ENCODE measurements at regions not wholly inside any gene's neighbourhood (a gene's known extent, or its start where the extent isn't known, plus 50 kb on each side); places are given as distances from the start of the nearest gene placed in this dataset.

DNA sequence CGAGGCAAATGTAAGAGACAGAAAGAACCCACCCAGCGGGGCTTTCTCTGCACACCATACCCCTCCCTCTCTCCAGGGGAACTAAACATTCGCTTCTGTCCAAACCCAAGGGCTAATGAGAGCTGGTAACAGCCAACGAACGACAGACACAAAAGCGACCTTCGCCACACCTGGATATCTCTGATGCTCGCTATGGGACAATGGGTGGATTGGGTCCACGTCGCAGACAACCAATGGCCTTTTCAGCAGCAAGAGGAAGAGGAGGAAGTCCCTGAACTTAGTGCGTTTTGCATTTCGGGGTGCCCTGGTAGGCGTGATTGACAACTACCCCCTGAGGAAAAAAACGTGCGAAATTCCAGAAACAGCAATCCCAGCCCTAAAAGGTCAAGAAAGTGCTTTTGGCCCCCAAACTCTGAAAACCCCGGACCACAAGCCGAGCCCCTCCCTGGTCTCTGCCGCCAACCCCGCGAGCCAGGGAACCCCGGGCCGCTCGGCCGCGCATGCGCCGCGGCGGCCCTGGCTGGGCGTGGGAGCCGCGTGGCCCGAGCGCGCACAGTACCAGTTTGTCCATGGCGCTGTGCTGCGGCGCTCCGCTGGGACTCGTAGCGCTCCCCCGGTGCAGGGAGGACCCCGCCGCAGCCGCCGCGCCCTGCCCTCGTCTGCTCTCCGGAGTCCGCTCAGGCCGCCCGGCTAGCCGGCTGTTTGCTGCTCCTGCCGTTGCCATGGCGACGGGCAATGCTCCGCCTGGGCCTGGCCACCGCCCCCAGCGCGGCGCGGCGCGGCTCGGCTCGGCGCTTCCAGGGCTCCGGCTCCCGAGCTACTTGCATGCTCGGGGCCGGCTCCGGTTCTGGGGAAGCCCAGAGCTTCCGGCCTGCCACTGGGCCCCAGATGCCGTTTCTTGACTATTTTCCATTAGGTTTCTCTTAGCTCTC, 66.9 kb upstream of the DNAH5 start:
- DNase-seq = peak; percentile 23 to 70

DNA sequence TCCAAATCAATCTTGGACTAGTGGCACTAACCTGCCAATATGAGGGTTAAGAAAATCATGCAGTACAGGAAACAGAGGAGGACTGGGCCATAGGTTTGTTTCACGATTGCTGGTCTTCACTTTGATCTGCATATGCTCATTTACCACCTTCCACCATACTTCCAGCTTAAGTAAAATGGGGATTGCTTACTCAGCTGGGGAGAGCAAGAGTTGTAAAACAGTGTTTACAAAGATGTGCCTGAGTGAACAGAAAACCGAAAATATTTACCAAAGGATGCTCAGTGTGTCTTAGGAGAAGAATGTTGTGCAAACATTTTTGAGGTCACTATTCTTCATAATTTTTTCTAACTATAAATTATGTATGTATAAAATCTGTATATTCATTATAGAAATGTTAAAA, 65.1 kb upstream of the DNAH5 start:
- DNase-seq = no peak

DNA sequence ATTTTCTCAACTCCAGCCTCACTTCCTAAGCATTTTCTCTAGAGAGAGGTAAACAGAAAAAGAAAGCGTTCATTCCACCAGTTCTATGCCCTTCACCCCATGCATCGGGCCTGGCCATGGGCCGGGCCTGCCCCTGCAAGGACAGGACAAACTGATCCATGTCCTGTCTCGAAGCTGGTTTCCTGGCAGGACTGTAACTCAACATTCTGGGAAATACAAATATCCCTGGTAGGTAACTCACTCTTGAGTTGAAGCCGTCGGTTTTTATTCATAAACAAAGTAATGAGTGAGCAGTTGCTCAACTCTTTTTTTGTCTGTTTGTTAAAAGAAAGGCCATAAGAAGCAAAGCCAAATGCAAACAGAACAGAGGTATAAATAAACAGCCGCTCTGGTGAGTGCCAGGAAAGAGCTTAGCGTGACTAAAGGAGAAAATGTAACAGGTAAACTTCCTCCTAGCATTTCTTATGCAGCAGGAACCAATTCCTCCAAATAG, 64.4 kb upstream of the DNAH5 start:
- no peak for DNase-seq

DNA sequence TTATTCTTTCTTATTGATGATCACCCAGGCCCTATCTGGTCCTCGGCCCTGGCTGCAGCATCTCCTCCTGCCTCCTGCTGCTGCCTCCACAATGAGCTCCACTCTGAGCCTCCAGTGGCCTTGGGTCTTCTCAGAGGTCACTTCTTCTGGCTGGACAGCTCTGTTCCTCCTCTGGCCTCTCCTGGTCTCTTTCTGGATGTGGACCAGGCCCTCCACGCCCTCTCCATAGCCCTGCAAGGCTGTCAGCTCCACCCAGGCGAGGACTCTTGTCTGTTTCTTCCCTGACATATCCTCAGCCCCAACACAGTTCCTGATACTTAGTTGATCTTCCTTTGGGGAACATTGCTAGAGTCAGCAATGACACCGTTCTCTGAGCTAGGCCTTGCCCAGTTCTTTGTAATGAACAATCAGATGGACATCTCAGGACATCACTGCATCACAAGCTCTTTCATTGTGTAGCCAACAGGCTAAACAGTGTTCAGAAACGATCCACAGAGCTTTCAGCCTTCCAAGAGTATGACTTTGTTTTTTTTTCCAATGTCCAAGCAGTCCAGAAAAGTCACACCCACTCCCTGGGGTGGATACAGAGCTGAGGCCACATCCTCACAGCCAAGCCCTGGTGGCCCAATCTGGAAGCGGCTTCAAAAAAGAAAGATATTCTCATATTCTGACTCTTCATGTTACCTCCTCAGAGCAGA, 62.5 kb upstream of the DNAH5 start:
- DNase-seq = no peak

DNA sequence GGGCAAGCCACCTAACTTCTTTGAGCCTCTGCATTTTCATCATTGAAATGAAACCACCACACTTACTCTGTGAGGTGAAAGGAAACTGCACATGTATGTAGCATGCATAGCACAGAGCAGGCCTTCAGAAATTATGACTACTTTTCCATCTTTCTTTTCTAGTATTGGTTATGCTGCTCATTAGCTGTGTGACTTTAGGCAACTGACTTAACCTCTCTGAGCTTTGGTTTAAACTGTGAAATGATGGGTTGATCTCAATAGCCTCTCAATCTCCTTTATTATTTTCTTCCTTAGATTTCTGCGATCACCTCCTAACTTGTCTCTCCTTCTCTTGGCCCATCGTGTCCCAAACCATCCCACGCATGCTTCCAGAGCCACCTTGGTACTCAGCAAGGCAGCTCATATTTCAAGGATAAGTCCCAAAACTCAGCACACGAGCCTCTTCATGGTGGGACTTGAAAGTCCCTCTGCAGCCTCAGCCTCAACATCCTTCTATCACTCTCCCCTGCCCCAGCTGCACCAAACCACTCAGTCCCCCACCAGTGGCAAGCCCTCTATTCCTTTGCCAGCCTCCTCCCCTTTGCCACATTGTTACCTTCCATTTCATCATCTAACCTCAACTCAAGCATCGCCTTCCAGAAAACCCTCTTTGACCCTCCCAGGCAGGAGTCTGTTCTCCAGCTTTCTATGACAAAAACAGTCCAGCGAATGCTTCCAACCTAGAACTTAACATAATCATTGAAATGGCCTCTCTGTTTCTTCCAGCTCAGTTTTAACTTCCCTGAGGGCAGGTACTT, 60.3 kb upstream of the DNAH5 start:
- DNase-seq = no peak

DNA sequence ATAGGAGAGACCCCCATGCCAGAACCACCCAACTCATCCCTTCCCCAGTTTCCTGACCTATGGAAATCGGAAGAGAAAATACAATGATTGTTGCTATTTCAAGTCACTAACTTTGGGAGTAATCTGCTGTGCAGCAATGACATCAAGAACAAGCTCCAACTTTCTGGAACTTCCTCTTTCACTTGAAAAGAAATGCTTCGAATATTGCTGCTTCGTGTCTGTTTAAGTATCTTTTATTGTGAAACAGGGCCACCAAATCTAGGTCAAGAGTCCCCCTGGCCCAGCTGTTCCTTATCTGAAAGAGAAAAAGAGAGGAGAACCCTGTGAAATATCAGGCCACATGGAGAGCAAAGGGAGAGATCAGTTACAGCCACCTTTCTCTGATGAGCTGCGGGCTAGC, 59.4 kb upstream of the DNAH5 start:
- DNase-seq = no peak

DNA sequence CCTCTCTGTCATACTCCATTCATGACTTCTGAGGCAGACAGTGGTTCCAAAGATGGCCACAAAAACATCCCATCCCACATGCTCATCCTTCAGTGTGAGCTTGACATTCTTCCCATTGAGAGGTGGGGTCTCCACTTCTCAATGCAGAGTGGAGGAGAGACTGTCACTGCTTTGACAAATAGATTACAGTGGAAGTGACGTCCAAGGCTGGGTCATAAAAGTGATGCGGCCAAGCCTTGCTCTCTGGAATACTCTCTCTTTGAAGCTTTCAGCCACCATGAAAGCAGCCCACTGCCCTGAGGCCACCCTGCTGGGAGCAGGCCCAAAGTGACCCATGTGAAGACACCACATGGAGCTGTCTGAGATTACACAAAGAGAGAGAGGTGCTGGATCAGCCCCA, 59.0 kb upstream of the DNAH5 start:
- no peak for DNase-seq

DNA sequence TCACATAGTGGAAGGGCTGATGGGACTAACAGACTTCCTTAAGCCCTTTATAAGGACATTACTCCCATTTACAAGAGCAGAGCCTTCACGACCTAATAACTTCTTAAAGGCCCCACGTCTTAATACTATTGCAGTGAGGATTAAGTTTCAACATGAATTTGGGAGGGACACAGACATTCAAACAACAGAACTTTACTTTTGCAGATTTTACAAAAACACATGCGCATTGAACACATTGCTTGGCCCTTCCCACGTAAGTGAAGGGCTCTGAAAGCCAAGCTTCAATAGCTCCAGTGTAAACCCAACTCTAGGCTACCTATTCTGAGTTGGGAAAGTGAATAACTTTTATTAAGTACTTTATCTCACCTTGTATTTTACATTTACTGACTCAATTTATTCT, 53.8 kb upstream of the DNAH5 start:
- no peak for DNase-seq

DNA sequence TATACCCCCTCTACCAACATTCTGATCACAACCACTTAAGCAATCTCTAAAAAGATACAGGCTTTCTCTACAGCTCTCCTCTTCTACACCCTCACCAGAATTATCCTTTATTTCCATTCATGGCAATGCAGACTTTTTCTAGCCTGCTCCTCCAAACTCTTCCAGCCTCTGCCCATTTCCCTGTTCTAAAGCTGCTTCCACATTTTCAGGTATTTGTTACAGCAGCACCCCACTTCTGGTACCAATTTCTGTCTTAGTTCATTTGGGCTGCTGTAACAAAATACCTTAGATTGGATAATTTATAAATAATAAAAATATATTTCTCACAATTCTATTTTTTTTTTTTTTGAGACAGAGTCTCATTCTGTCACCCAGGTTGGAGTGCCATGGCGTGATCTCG, 53.0 kb upstream of the DNAH5 start:
- no peak for DNase-seq

DNA sequence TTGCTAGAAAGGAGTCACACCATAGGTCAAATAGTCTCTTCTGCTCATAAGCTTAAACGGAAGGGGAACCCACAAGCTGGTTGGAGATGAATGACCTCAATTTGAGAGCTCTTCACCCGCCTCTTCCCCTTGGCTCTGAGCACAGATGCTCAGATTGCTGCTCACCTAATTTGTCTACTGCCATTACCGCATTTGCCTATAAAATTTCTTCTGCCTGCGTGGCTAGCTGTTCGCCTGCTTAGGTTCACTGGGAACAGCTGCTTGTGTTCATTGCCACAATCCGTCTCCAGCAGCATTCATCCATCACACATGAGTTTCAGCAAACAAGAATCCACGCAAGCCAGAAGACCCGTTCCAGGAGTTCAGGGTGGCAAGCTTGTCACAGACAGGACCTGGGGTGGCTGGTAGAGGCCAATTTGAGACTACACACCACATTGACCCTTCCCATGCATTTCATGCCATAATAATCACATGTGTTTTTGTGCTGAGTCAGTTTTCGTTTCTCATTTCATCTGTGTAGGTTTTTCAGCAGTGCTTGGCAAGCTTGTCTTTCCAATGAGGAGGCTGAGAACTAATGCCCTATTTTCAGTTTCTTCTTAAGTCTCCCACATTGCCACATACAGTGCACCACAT, 50.2 kb upstream of the DNAH5 start:
- DNase-seq = no peak

Data from stimulated activated CD4-positive, alpha-beta T cell treated with anti-CD3 and anti-CD28 coated beads, Interleukin-2, amount 100 ng/mL, for 24 hours (primary cell).